ENCODE measurements at regions not wholly inside any gene's neighbourhood (a gene's known extent, or its start where the extent isn't known, plus 50 kb on each side); places are given as distances from the start of the nearest gene placed in this dataset.

DNA sequence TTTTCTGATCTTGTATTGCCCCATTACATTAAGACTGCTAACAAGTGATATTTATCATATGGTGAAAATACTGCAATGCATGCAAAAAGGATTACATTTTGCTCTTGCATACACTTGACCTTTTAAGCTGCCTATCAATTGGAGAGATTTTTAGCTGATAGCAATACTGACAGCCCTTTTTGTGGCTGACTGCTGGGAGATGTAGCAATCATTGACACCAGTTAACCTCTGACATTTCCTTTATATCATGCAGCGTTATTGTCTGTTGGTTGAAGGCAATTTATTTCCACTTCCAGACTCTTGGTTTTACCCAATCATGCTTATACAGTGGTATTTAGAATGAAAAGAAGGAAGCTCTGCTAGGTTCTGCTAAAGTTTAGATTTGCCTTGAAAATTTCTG is 364.0 kb downstream of the LMO7 start:
- no peaks in the 10 kb centered on the region for H3K9me3 ChIP-seq (replicated peaks)
- intact Hi-C loops (cut with micrococcal nuclease) = no loop called here
- DNase-seq = no peak
- no peaks in the 10 kb centered on the region for H3K36me3 ChIP-seq
- no peaks in the 10 kb centered on the region for H3K27me3 ChIP-seq (ENCODE audit: low read depth)
- no peak overlapping the region for H3K27ac ChIP-seq (replicated peaks)
- TF ChIP-seq, protein P1, sequence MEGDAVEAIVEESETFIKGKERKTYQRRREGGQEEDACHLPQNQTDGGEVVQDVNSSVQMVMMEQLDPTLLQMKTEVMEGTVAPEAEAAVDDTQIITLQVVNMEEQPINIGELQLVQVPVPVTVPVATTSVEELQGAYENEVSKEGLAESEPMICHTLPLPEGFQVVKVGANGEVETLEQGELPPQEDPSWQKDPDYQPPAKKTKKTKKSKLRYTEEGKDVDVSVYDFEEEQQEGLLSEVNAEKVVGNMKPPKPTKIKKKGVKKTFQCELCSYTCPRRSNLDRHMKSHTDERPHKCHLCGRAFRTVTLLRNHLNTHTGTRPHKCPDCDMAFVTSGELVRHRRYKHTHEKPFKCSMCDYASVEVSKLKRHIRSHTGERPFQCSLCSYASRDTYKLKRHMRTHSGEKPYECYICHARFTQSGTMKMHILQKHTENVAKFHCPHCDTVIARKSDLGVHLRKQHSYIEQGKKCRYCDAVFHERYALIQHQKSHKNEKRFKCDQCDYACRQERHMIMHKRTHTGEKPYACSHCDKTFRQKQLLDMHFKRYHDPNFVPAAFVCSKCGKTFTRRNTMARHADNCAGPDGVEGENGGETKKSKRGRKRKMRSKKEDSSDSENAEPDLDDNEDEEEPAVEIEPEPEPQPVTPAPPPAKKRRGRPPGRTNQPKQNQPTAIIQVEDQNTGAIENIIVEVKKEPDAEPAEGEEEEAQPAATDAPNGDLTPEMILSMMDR (IDR thresholded peaks at IDR 0.05; ENCODE audit: borderline replicate concordance) = no peak
- peaks cover 15% of the 10 kb centered on the region for H3K4me1 ChIP-seq
- H3K4me3 ChIP-seq = no peak overlapping the region

DNA sequence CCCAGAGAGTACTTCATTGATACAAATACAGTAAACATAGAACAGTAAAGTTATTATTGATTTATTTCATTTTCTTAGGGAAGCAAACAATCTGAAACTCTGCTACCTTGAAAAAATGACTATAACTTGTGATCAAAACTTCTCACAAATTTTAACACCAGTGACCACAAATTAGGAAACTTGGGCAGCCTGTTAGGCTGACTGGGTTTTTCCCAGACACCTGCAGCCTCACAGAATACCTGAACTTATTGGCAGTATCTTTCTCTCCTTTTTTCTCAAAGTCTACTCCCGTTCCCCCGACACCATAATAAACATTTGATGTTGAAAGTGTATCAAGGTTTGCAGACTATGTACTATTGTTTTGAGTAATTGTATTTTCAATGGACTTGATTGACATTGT is 360.5 kb downstream of the LMO7 start:
- Histone ChIP-seq H3K27ac (replicated peaks) (no peak overlapping the region), H3K27me3 (ENCODE audit: low read depth) (no peaks in the 10 kb centered on the region), H3K4me1 (peaks cover 5% of the 10 kb centered on the region), H3K36me3 (no peaks in the 10 kb centered on the region), H3K9me3 (replicated peaks) (no peaks in the 10 kb centered on the region), H3K4me3 (no peak overlapping the region)
- TF ChIP-seq, protein P1 (IDR thresholded peaks at IDR 0.05; ENCODE audit: borderline replicate concordance) = no peak
- intact Hi-C loops (cut with micrococcal nuclease) = no loop called here
- no peak for DNase-seq

DNA sequence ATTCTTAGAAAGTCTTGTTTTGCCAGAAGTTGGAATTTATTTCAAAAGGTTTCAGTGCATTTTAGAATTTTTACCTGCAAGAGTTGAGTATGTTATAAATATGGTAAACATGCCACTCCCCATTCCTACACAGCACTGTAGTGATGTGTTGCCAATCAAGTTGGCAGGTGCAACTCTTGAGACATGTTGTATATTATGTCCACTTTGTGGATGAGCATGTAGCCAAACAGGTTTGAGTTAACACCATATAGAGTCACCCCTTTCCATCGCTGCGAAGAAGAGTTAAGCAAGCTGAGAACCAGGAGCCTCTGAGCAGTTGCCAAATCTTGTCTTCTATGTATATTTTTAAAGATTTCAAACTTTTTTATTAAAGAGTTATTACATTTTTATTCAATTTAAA is 359.8 kb downstream of the LMO7 start:
- no peak for DNase-seq
- no peak overlapping the region for H3K4me3 ChIP-seq
- H3K36me3 ChIP-seq = no peaks in the 10 kb centered on the region
- no peaks in the 10 kb centered on the region for H3K9me3 ChIP-seq (replicated peaks)
- intact Hi-C loops (cut with micrococcal nuclease) = no loop called here
- H3K4me1 ChIP-seq = peaks cover 5% of the 10 kb centered on the region
- H3K27me3 ChIP-seq (ENCODE audit: low read depth) = no peaks in the 10 kb centered on the region
- H3K27ac ChIP-seq (replicated peaks) = no peak overlapping the region
- TF ChIP-seq, protein P1 (IDR thresholded peaks at IDR 0.05; ENCODE audit: borderline replicate concordance) = no peak

DNA sequence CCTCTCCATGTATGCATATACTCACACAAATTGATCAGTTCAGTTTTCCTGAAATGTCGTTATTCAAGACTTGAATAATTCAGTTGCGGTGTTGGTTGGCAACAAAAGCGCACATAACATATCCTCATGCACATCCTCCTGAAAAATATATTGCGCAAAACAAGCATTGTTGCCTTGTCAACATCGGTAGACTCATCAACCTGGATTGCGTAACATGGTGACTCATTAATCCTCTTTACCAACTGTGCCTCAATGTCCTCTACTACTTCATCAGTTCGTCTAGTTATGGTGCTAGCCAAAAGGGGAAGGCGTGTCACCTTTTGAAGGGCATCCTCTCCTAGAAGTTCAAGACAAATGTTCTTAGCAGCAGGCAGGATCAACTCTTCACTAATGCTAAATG is 357.7 kb downstream of the LMO7 start:
- no peak for DNase-seq
- no peaks in the 10 kb centered on the region for H3K4me1 ChIP-seq
- H3K9me3 ChIP-seq (replicated peaks) = peaks cover 8% of the 10 kb centered on the region
- TF ChIP-seq, protein P1 (IDR thresholded peaks at IDR 0.05; ENCODE audit: borderline replicate concordance) = no peak
- H3K4me3 ChIP-seq = no peak overlapping the region
- intact Hi-C loops (cut with micrococcal nuclease) = no loop called here
- H3K27me3 ChIP-seq (ENCODE audit: low read depth) = no peaks in the 10 kb centered on the region
- no peaks in the 10 kb centered on the region for H3K36me3 ChIP-seq
- no peak overlapping the region for H3K27ac ChIP-seq (replicated peaks)

DNA sequence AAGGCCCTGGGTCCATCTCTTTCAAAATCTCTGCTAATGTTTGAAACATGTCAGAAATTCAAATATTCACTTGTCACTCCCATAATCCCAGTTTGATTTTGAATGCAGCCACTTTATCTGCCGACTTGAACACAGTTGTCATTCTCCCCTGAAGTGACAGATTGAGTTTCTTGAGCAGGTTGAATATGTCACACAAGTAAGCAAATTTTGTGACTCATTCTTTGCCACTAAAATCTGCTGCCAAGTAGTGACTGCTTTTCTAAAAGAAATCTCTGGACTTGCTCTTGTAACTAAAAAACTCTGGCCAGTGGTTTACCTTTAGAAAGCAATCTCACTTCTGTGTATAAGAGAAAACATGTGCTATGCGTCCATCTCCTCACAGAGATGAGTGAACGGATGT is 357.1 kb downstream of the LMO7 start:
- Histone ChIP-seq H3K9me3 (replicated peaks) (peaks cover 14% of the 10 kb centered on the region), H3K27me3 (ENCODE audit: low read depth) (no peaks in the 10 kb centered on the region), H3K4me1 (no peaks in the 10 kb centered on the region), H3K27ac (replicated peaks) (no peak overlapping the region), H3K4me3 (no peak overlapping the region), H3K36me3 (no peaks in the 10 kb centered on the region)
- DNase-seq = no peak
- TF ChIP-seq, protein P1 (IDR thresholded peaks at IDR 0.05; ENCODE audit: borderline replicate concordance) = no peak
- intact Hi-C loops (cut with micrococcal nuclease) = no loop called here

DNA sequence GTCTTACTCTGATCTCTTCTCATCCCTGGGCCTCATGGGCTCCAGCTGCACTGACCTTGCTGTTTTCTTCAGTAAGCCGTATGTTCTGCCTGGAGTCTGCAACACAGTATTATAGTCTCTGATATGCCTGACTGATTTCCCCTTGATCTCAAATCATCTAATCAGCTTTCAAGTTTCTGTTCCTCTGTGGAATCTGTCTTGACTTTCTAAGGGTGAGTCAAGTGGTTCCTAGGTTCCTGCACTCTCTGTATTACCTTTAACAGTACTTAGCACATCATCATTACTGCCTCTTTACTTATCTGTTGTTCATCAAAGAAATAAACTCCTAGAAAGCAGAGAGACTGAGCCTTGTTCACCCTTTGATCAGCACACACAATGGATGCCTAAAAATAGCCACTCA is 350.7 kb downstream of the LMO7 start:
- H3K4me1 ChIP-seq = no peaks in the 10 kb centered on the region
- peaks cover 16% of the 10 kb centered on the region for H3K9me3 ChIP-seq (replicated peaks)
- H3K27me3 ChIP-seq (ENCODE audit: low read depth) = no peaks in the 10 kb centered on the region
- no peak overlapping the region for H3K27ac ChIP-seq (replicated peaks)
- no peak overlapping the region for H3K4me3 ChIP-seq
- TF ChIP-seq, protein P1 (IDR thresholded peaks at IDR 0.05; ENCODE audit: borderline replicate concordance) = no peak
- intact Hi-C loops (cut with micrococcal nuclease) = no loop called here
- DNase-seq = no peak
- no peaks in the 10 kb centered on the region for H3K36me3 ChIP-seq

Data from left ventricle myocardium inferior (tissue), 1 donor.